Posterior cingulate gyrus (tissue), 11 donors: ENCODE measurements at regions not wholly inside any gene's neighbourhood (a gene's known extent, or its start where the extent isn't known, plus 50 kb on each side); places are given as distances from the start of the nearest gene placed in this dataset.

ENCODE experiments used
- DNase-seq, 10 donors: peaks; one replicate each; pipeline versions ENCODE4 v3.0.0 to v3.0.0-alpha.2; 2020 to 2021; ENCODE audit warnings: mixed read lengths in 3 of 10
- intact Hi-C: fragments of 100-400 bp; cut with DNase I; formaldehyde crosslinking; loops from one replicate; pipeline ENCODE4 v1.15.1; 2023

DNA sequence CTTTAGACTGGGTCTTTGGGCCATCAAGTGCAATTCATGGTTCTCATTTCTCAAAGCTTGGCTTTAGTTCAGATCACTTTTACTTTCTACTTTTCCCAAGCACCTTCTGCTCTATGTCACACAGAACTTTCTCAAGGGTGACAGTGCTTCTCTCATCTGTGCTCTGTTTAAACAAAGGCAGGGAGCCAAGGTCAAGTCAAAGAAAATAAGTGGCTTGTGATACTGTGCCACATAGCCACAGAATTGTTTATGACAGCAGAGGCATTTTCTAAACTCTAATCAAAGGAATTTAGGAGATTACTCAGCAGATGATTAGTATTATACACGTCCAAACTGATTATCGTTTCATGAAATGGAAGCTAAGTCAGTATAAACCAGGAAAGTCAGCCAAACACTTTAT is 348.0 kb downstream of the HDGFL1 start:
- intact Hi-C loops = no loop called here
- DNase-seq = no peak

DNA sequence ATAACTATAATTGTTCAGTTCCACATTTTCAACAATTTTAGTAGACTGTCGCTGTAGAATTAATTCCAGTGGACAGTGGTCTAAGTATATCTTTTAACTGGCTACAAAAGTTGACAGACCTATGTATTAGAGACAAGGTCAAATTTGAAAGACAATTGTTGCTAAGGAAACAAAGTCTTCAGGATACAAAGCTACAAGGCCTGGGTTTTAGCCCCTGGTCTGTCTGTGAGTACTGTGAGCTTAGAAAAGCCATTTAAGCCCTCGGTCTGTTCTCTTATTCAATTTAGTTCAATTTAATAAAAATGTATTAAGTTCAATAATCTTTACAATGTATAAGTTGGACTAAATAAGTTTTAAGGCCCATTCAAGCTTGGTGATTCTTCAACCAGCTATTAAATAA is 352.5 kb downstream of the HDGFL1 start:
- DNase-seq = no peak
- intact Hi-C loops = no loop called here

DNA sequence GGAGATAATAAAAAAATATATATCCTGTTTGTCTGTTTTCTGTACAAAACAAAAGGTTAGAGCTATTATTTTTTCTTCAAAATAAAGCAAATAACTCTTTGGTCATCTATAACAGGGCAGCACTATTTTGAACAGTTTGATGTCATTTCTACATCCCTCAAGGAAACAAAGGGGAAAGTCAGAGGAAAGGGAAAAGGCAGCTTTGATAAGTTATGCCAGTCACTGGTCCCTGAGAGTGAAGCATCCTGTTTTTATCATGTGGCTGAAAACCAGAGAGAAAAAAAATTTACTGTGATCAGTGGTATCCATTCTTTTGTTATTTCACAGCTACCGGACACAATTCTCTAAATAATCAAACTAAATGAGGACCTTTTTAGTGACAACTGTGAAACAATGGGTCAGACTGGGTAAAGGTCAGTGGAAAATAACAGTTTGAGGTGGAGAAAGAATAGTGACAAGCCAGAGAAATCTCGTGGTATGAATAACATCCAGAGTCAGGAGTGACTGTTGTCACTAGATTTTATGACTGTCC is 356.0 kb downstream of the HDGFL1 start:
- intact Hi-C loops = no loop called here

DNA sequence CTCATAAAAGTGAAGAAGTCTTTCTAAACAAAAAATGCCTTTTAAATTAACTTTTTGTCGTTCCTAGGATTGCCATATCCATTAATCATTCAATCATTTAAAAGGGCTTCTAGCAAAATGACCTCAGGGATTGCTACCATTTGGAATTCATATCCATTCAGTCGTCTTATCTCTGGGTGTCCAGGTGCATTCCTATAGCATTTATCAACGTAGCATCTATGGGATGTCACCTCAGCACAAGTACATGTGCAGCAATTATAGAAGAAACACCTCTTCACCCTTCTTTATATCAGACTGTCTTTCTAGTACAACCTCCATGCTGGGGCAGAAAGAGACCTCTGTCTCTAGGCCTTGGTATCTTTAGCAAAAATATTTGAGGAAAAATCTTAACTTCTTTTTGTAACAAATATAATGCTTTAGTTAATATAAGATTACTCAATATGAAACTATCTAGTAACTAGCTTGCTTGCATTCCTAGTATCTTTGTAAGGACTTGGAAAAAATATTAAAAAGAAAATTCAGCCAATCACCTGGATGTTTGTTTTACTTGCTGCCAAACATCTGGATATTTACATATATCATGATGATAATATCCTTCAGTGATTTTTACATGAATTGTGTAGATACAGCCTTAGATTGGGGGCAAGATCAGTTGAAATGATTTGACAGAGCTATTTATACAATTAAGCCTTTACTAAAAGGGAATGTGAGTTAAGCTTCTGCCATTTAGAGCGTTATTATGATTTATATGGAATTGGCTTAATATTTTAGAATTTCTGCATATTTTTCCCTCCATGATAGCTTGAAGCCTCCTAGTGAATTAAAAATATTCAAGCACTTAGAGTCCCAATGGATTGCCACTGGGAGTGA is 356.8 kb downstream of the HDGFL1 start:
- DNase-seq = no peak
- intact Hi-C loops = no loop called here

More for the DNA sequence above, 356.0 kb downstream of the HDGFL1 start:
- no peak for DNase-seq

DNA sequence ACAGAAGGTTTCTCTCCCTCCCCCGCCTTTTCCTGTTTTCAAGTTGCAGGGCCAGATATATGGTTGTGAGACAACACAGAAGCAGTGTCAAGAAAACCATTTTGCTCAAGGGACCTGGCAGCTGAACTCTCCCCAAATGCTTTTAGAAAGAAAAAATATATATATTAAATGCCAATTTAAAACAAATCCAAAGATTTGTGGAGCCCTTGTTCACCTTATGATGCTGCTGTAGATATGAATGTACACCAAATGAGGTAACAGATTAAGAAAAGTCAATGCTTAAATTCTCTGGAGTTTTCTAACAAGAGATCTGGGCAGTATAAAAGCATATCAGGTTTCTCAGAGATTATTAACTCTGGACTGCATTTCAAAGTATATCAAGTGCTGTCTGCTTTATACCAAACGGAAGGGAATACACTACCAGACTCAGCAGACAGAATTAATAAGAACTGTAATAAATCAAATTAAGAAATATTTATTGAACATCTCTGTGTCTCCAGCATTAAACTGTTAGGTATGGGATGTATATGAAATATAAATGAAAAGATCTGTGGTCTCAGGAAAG is 357.5 kb downstream of the HDGFL1 start:
- no peak for DNase-seq
- intact Hi-C loops = no loop called here

DNA sequence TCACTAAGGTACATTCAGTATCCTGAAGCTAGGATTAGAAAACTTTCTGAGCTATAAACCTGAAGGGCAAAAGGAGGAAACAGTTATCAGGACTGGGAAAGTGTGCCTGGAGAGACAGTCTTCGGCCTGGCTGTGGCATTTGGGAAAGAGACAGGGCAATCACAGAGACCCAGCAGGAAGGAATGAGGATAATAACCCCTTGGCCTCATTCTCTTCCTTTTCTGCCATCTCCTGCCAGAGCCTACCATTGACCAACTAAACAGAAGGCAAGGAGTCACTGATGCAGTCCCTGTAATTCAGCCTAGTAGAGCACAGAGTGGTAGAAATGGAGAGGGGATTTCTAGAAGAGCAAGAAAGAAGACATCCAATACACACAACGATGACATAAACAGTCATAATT is 359.4 kb downstream of the HDGFL1 start:
- no peak for DNase-seq
- intact Hi-C loops = no loop called here

DNA sequence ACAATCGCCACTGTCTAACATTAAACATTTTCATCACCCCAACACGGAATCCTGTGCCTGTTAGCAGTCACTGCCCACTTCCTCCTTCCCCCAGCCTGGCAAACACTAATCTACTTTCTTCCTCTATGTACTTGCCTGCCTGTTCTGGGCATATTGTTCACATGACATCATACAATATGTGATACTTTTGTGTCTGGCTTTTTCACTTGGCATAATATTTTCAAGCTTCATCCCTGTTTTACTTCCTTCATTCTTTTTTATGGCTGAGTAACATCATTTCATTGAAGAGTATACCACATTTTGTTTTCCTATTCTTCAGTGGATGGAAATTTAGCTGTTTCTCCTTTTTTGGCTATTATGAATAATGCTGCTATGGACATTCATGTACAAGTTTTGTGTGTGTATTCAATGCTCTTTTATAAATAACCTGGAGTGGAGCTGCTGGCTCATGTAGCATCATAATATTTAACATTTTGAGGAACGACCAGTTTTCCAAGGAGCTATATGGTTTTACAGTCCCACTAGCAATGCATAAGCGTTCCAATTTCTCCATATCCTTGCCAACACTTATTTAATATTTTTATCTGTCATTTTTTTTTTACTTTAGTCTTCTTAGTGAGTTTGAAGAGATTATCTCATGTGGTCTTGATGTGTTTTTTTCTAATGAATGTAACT is 360.1 kb downstream of the HDGFL1 start:
- intact Hi-C loops = no loop called here
- DNase-seq = no peak

DNA sequence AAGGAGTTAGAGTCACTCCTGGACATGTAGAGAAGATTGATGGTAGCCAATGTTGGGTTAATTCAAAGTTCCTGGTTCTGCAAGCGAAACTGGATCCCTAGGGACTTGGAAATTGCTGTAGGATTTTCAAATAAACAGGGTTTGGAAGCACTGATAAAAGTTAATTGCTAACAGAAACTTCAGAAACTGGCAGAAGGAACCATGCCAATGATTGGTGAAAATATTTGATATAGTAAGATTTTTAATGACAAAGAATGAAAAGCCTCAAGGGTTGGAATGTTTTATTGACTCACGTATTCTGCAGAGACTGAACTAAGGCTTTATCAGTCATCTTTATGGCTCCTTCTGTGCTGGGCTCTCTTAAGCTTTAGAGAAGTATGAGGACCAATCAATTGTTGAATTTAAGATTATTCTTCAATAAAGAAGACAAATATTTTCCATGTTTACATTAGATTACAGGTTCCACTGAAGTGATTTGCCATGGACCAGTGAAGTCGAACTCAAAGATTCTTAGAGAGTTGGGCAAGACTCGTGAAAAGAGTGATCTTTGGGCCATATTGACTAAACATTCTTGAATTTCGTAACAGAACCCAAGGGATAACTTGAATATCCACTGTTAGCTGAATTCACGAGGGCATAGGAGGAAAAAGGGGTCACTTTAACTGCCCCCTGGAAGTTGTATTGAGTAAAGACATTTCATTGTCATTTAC is 371.4 kb downstream of the HDGFL1 start:
- no peak for DNase-seq
- intact Hi-C loops = no loop called here

DNA sequence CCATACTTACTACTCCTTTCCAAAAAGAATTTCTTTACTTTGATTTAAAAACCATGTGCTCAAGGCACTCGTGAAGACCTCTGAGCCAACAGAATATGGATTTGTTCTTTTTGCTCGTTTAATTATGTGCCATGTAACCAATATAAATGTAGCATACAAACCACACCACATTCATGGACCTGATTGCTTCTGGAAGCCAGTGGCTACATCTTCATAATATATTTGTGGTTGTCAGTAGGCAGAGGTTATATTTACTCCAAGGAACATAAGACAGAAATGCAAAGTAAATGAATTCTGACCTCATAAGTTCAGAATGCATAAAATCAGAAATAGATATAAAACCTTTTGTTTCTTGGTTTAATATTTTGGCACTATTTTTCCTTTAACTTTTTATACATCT is 373.0 kb downstream of the HDGFL1 start:
- intact Hi-C loops = no loop called here
- DNase-seq = no peak

DNA sequence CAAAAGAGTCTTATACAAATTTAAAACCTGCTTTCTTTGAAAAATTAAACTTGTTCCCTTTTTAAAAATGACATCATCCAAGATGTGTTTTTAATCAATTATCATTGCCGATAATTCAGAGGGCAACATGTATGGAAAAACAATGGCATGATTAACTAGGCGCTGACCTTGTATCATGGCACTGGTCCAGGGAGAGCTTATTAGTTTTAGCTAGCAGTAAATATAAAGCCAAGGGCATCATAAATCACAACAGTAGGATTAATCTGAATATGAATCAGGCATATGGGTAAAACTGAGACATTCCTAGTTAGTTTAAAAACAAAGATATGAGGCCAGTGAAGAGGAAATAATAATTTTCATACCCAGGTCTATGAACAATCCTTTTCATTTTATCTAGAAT is 374.0 kb downstream of the HDGFL1 start:
- DNase-seq = no peak
- intact Hi-C loops = no loop called here

DNA sequence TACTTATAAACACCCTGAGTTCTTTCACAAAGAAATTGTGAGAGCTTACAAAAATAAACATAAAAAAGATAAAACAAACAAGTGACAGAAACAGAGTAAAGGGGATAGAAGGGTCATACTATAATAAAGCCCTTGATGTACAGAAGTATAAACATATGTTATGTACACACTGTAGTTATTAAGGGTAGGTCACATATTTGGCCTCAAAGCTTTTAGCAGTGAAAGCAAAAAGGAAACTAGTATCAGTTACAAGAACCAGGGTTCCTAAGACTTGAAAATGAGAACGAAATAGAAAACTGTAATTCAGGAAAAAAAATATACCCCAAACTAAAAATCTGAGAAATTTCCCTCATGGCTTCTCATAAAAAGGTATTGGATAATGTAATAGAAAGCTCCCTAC is 380.6 kb downstream of the HDGFL1 start:
- no peak for DNase-seq
- intact Hi-C loops = no loop called here

DNA sequence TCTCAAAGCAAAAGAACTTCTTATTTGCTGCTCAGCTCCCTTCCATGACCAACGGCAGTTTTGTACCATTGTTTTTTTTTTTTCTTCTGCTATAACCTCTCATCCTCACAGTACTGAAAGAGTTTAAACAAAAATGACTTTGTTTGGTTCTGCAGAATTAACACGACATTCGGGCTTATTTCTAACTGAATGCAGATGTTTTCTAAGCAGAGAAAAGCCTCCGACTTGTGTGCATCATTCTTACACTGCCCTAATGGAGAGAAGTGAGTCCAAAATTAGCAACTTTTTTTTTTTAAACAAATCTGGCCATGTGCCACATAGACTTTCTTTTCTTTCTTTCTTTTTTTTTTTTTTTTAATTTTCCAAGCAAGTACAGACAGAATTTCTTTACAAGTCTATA is 382.7 kb downstream of the HDGFL1 start:
- intact Hi-C loops = no loop called here
- DNase-seq = no peak

DNA sequence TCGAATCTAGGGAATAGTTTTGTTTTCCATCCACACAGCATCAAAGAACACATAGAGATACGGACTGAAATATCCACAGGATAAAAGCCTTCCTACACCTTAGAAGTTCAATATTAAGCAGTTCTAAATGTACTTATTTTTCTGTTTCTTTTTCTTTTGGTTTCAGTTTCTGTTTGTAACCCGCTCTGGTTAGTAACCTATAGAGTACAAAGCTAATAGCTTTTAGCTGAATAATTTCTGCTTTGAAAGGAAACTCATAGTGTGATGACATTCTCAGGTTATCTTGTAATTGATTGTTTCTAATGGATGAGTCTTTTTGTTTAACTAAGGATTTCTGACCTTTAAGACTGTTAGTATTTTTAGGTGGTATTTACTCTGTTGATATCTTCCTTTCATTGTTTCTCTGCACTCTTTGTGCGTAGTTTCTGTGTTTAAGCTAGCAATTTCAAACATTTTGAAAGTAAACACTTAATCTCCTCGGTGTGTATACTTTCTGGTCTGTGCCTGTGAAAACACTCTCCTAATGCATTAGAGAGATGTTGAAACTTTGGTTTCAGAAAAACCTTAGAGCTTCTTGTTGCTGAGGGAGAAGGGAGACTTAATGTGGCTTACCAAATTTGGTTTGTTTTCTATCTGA is 385.5 kb downstream of the HDGFL1 start:
- intact Hi-C loops = no loop called here
- no peak for DNase-seq

DNA sequence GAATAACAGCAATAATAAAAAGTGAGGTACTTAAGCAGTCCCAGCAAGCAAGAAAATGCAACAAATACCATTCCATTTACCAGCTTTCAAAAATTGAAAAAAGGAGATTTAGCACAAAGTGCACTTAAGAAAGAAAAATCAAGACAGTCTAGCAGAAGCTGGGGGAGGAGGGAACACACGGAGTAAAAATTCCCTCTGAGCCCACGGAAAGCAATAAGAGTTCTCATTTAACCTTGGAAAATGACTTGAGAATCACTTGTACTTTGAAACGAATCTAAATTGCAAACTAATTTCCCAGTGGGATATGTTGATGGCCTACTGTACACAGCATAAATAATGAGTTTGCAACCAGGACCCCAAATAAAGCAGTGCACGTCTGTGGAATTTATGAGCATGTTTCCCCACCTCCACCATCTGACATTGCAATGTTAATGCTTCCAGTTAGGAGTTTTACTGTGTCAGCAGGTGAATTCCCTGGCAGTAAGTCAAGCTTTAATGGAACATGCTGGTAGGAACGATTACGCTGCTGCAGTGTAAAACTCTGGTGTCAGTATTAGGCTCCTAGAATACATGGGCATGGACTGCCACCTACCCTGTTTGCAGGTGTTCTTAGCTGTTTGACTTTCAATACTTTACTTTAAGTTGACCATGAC is 386.8 kb downstream of the HDGFL1 start:
- no peak for DNase-seq
- intact Hi-C loops = no loop called here

DNA sequence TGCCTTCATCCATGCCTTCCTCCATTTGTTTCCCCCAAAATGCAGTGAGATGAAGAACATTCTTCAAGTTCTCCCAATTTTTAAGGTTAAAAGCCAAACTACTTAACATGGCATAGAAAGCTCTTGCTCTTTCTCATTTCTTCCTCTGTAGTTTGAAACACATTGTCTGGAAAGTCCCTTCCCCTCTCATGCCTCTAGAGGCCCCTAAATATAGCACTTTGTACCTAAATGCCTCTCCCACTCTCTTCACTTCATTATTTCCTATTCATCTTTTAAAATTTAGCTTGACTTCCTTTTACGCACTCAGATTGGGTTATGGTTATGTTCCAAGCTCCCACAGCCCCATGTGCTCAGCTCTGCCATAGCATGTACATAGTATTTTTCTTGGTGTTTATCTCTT is 389.3 kb downstream of the HDGFL1 start:
- intact Hi-C loops = no loop called here
- no peak for DNase-seq

DNA sequence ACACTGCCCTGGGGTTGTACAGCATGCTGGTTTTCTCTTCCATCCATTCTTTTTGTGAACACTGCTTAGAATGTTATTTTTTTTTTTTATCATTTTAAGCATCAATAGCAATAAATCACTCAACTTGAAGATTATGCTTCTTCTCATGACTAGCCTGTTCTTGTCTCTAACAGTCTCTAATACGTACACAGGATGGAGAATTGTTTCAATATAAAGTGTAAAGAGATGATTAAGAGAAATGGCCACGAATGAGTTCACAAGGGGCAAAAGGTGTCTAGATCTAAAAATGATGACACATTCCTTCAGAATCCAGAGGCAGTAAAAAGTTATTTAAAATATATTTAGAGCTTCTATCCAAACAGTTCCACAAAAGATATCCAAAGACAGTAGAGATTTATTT is 390.2 kb downstream of the HDGFL1 start:
- intact Hi-C loops = no loop called here
- no peak for DNase-seq

DNA sequence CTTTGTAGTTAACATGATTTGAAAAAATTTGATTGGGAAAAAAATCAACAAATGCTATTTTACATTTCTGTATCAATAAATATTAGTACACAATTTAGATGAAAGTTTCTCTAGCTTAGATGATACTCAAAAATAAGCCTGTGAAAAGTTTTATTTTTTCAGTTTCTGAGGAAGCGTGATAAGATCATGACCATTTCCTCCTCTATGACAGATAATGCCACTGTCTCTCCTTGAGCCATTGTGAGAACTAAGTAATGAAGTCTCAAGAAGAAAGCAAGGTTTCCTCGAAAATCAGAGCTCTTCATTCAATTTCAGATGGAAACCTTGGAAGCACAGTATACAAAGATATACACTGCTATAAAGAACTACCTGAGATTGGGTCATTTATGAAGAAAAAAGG is 395.0 kb downstream of the HDGFL1 start:
- DNase-seq = no peak
- intact Hi-C loops = no loop called here

DNA sequence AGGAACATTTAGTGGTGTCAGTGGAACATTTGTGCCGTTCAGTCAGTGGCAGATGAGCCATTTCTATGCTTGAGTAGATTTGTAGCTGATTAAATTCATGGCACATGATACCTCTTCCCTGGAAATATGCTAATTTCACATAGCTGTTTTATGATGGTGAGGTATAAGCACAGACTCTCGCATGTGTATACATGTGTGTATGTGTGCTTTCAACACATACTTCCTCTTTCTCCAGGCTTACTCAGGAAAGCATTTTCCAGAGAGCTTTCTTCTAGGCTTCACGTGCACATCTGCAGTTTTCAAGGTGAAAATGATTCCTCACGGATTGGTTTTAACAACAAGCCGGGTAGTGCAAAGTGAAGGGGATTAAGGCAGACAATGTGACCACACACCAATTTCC is 396.5 kb downstream of the HDGFL1 start:
- no peak for DNase-seq
- intact Hi-C loops = no loop called here

DNA sequence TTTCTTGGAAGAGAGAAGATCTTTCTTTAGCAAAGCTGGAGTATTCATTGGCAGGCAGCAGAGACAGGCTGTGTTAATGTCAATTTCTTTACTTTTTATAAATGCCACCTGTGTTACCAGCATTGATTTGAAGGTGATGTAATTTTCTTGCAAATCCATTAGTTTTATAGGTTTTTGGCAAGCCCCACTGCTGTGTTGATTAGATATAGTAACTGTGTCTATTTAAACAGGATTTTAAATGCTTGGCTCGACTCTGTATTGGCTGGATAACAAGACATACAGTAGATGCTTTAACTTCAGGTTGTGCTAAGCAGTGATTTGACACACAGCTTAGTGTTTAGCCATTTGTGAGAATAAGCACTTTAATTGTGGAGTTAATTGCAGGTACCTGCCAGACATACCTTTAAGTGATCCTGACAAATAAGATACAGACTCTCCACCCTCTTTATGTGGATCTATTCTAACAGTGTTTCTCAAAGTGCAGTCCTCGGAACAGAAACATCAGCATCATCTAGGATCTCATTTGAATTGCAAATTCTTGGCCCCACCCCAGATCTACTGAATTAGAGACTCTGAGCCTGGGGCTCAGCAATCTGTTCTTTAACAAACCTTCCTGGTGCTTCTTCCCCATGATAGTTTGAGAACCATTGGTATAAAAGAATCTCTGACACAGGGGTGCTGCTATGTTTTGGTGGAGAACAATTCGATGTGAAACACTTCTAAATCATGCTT is 397.5 kb downstream of the HDGFL1 start:
- intact Hi-C loops = no loop called here
- no peak for DNase-seq
